Embryonic facial prominence (tissue), 1 donor: ENCODE measurements at regions not wholly inside any gene's neighbourhood (a gene's known extent, or its start where the extent isn't known, plus 50 kb on each side); places are given as distances from the start of the nearest gene placed in this dataset.

ENCODE experiments used
- DNase-seq: peaks from one replicate; pipeline ENCODE4 v3.0.0-alpha.2; 2016; ENCODE audit errors: extremely low spot score

GRCh38 chr14:81669308-81669707 lies 135.7 kb upstream of the SEL1L start:
- no peak for DNase-seq

DNA sequence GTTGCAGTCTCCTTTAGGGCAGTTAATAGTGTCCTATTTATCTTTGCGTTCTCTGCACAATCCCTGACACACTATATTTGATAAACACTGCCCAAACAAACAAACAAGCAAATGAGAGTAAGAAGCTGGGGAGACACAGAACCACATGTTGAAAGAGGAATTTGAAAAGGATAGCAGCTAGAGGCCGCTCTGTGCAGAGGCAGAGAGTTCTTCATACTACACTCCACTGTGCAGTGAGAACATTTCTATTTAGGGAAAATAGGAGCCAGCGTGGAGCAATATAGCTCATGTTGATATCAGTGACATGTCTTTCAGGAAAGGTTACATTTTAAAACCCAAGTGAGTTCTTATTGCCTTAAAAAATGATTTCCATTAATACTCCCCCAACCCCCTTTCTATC lies 140.3 kb upstream of the SEL1L start:
- DNase-seq = no peak

GRCh38 chr14:81676395-81676794 lies 142.7 kb upstream of the SEL1L start:
- DNase-seq = no peak

GRCh38 chr14:81676879-81677278 lies 143.2 kb upstream of the SEL1L start:
- DNase-seq = no peak

GRCh38 chr14:81677736-81678135 lies 144.1 kb upstream of the SEL1L start:
- DNase-seq = no peak

GRCh38 chr14:81679226-81679625 lies 145.6 kb upstream of the SEL1L start:
- DNase-seq = no peak

DNA sequence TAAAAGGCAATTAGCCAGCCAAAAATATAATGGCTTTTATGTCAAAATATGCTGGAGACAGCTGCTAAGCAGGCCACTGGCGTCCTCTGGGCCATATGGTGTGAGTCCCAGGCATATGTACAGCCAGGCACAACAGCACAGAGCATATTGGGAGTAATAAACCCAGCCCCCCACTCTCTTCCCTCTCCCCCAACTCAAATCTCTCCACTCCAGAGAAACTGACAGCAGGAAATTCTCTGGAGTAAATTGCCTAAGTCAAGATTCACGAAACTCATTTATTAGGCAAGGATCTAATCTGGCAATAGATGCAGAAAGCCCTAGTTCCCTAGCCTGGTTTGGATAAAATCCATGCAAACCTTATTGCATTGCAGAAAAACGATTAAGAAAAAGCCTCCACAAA lies 147.9 kb upstream of the SEL1L start:
- DNase-seq = no peak

DNA sequence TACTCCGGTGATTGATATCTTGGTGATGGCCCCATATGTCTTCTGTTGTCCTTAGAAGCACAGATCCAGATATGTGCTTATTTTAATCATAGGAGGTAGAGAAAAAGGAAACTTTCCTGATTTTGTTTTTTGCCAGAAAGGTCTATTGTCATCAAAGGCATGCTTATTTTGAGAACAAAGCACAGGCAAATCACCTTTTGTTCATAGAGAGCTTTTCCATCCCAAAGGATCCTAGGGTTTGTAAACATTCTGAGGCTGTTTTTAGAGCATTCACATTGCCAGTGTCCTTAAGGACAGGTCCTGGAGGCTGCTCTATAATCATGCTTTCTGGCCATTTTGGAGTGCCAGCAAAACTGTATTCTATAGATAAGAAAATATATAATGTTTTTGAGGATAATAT lies 148.5 kb upstream of the SEL1L start:
- DNase-seq = no peak

DNA sequence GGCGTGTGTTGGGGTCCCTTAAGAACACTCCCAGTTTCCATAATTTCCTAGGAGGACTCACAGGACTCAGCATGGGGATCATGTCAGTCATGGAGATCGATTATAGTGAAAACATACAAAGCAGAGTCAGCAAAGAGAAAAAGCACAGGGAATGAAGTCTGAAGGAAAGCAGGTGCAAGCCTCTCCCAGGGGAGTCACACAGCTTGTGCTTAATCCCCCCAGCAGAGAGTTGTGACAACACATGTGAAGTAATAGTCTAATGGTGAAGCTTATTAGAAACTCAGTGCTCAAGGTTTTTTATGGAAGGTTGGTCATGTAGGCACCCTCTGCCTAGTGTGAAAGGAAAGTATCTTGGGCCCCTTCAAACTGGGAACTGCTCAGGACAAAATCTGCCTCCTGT lies 149.0 kb upstream of the SEL1L start:
- no peak for DNase-seq

DNA sequence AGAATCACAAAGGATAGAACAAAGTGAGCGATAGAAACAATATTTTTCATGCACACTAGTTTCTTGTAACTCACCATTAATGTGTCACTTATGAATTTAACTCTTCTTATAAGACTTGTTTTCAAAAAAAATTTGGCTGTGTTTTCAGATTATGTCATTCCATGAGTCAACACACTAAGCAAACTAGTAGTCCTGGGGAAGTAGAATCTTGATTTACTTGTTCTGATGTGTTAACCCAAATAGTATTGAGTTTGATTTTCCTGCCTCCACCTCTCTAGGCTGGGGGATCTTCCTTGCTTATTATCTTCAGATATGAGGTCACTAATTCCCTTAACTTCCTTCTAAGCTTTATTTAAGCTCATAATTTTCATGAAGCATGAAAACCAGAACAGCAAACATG lies 151.0 kb upstream of the SEL1L start:
- DNase-seq = no peak

- no peak for DNase-seq
These were observed 152.9 kb upstream of the SEL1L start for GRCh38 chr14:81686512-81686911.

DNA sequence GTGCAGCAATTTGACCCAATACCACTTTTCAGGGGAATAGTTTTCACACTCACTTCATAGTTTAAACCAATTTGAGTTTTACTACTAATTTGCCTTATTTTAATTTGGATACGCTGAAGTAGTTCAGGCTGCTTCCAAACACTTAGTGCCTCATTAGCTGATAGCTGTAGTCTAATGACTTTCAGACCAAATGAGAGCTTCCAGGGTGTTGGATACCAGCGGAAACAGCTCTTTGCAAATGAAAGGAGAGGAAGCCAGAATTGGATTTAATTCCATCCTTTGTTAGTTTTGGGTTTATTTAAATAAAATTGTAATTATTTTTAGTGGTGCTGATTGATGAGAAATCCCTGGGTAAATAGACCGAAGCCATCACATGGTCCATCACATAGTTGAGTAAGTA lies 158.3 kb upstream of the SEL1L start:
- DNase-seq = no peak

DNA sequence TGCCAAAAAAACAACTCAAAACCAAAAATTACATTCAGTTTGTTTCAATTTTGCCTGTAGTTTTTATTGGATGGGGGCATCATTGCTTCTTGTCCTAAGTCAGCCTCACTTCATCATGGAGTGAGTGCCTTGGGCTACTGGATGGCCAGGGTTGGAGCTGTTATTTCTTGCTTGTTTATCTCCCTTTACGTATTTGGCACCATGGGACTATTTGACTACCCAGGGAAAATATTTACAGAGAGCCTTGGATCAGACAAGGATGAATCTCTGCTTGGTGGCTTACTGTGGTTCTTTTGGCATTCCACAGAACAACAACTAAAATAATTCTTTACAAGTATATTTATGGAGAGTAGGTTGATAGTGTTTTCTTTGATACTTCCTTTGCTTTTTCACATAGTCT lies 160.8 kb upstream of the SEL1L start:
- DNase-seq = no peak

DNA sequence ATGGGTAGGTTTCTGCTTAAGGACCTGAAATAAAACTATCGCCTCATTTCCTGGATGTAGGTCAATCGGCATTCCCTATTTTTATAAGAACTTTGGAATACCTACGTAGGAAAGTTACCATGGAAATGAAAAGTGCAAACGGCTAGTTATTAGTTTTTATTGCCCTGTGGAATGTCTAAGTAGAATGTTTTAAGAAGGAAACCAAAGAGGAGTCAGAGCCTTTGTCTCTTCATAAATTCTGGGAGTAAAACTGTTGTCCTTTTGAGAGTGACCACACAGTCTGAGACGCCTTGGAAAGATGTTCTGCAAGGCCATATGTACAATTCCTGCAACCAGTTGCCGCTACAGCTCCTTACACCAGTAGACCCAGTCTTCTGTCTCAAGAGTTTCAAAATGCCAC lies 176.0 kb upstream of the SEL1L start:
- no peak for DNase-seq

DNA sequence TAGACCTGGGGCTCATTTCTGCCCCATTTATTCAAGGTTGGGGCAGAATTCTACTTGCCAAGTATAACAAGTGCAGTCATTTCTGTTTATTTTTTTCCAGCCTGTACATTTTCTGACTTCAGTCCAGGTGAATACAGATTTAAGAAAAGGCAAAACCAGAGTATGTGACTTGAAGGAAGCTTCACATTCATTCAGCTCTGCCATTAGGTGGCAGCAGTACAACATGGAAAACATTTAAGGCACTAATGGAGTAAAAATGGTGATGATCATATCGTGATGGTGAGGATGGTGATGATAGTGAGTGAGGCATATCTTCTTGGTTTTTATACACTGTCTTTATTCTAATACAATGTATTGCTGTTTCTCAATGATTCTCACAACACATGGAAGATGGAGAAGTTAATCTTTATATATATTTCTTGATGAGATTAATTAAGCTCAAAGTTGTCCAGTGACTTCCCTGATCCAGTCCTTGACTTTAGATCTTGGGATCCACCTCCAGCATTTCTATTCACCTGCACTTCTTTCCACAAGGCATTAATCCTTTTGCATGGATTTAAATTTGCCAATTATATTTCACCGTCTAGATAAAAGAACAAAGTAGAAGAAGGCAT lies 176.7 kb upstream of the SEL1L start:
- no peak for DNase-seq

DNA sequence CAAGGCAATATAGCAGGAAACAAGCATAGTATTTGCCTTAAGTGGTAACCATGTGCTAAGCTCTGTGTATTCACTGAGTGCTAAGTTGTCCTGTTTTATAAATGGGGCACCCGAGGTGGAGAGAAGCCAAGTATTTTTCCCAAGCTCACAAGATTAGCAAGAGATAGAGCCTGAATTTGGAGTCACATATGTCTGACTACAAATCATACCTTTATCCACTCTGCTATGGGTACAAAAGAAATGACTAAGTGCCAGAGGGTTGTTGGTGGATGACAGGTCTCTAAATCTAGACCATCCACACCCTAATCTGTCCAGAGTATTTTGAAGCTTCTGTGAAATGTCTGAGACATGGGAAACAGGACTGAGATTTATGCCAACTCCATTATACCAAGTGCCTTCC lies 182.1 kb upstream of the SEL1L start:
- DNase-seq = no peak

DNA sequence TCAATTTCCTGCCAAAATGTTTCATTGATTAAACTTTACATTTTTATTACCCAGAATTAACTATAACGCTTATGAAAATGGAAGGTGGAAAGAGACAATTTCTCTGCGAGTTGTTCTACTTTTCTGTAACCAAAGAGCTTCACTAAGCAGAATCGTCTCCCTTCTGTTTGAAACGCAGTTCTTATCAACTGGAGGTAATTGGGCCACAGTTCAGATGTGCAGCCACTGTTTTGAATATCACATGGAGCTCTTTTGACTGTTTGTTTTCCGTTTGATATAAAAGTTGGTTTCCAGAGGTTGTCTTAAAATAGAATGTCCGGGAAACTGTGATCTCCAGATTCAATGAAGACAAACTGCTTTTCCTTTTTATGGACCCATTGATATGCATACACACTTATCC lies 183.3 kb upstream of the SEL1L start:
- no peak for DNase-seq

GRCh38 chr14:81723956-81724355 lies 190.3 kb upstream of the SEL1L start:
- no peak for DNase-seq

GRCh38 chr14:81727218-81727617 lies 193.6 kb upstream of the SEL1L start:
- no peak for DNase-seq

DNA sequence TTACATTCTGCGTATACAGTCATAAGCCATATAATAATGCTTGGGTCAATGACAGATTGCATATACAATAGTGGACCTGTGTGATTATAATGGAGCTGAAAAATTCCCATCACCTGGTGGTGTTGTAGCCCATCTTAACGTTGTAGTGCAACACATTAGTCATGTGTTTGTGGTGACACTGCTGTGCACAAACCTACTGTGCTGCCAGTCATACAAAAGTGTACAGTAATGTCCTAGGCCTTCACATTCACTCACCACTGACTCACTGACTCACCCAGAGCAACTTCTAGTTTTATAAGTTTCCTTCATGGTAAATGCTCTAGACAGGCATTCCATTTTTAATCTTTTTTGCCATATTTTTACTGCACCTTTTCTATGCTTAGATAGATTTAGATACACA lies 194.8 kb upstream of the SEL1L start:
- no peak for DNase-seq

GRCh38 chr14:81729622-81730021 lies 196.0 kb upstream of the SEL1L start:
- no peak for DNase-seq

DNA sequence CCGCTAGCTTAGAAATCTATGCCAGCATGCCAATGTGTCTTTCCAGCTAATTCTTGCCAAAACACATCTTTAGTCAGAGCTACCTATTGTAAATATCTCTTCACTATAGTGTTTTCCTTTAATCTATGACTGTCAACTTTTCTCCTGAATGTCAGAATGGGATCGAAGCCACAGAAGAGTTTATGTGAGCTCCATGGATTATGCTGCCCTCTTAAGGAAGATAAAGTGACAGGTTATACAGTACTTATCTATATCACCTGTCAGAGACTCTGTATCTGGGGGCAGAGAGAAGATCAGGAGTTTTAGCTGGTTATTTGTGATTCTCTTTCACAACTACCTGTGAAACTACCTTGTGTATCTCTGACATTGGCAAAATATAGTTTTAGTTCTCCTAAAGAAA lies 204.3 kb upstream of the SEL1L start:
- DNase-seq = no peak

GRCh38 chr14:81738946-81739659 lies 205.4 kb upstream of the SEL1L start:
- no peak for DNase-seq

GRCh38 chr14:81743605-81744004 lies 210.0 kb upstream of the SEL1L start:
- no peak for DNase-seq
